ENCODE measurements at regions not wholly inside any gene's neighbourhood (a gene's known extent, or its start where the extent isn't known, plus 50 kb on each side); places are given as distances from the start of the nearest gene placed in this dataset.

DNA sequence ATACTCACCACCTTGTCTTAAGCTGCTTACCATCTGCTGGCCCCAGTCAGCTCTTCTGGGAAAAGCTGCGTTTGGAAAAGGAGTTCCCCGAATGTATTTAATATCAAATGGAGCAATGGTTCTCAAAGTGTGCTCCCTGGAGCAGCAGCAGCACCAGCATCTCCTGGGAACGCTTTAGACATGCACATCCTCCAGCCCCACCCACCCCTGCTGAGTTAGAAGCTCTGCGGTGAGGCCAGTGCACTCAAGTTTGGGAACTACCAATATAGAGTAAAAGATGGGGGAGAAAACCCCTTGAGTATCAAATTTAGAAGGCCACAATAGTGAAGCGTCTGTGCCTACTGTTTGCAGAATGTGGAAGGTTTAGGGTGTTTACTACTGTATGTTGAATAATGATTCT, 124.0 kb upstream of the TOPAZ1 start:
- Histone ChIP-seq H3K79me2 (ENCODE audit: insufficient read depth) (no peaks in the 10 kb centered on the region), H3K36me3 (ENCODE audit: low read depth) (no peaks in the 10 kb centered on the region), H3K4me1 (ENCODE audit: insufficient read depth) (no peaks in the 10 kb centered on the region), H3K9ac (no peak overlapping the region), H3K9me3 (ENCODE audit: low read depth) (no peaks in the 10 kb centered on the region), H4K20me1 (ENCODE audit: insufficient read depth) (no peaks in the 10 kb centered on the region), H3K27ac (no peak overlapping the region), H3K4me2 (ENCODE audit: unreplicated experiment) (no peak overlapping the region), H3K9me2 (ENCODE audit: insufficient read depth) (no peaks in the 10 kb centered on the region), H3F3A (ENCODE audit: insufficient read depth) (no peaks in the 10 kb centered on the region), H3K4me3 (no peak overlapping the region), H3K27me3 (replicated peaks; ENCODE audit: insufficient read depth) (no peaks in the 10 kb centered on the region), H2AFZ (no peak overlapping the region)
- no peak for DNase-seq
- 29 to 35% methylated on average over 5 of the region's 5 CpGs for whole genome bisulfite sequencing, 2 experiments (ENCODE audit: low coverage in 1 of 2, low lambda C conversion rate in 2 of 2, missing lambda C conversion rate in 2 of 2)
- in situ Hi-C loops (cut with MboI): no loop called here
- TF ChIP-seq EZH2 (IDR thresholded peaks at IDR 0.05; ENCODE audit: insufficient read depth, poor library complexity, severe bottlenecking) (no peak), EZH2phosphoT487 (IDR thresholded peaks at IDR 0.05; ENCODE audit: insufficient read depth, low read depth) (no peak)

DNA sequence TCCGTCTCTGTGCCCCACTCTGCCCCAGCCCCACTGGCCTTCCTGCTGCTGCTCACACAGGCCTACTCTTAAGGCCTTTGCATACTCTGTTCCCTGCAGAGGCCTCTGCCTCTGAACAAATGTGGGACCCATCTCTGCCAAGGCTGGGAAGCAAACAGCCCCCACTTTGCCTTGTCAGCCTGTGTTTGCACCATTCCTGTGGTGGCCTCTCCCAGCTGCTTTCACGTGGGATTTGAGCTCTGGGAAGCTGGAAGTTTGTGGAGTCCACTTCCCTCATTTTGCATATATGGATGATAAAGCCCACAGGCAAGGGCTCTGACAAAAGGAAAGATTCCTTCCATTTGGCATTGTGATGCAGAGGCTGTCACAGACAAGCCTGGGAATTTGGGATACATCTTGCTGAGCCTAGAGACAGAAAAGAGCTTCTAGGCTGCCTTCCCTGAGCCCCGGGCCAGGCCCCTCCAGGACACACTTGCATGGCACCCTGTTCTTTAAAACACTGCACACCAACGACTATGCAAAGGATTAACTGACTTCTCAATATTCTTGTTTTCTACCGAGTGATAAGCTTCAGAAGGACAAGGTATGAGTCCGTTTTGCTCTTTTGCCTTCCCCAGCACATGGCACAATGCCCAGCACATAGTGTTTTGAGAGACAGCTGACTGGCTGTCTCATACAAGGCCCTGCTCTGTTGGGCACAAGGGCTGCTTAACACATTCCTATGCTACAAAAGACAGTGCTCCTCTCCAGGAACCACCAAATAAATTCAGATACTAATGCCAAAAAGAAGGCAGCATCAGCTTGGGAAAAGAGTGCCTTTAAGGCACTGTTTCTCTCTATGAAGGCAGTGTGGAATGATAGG, 120.7 kb upstream of the TOPAZ1 start:
- no peaks in the 10 kb centered on the region for H3F3A ChIP-seq (ENCODE audit: insufficient read depth)
- no peak overlapping the region for H3K4me2 ChIP-seq (ENCODE audit: unreplicated experiment)
- TF ChIP-seq EZH2phosphoT487 (IDR thresholded peaks at IDR 0.05; ENCODE audit: insufficient read depth, low read depth): no peak
- no peaks in the 10 kb centered on the region for H3K79me2 ChIP-seq (ENCODE audit: insufficient read depth)
- H3K27ac ChIP-seq: no peak overlapping the region
- H3K9me2 ChIP-seq (ENCODE audit: insufficient read depth): no peaks in the 10 kb centered on the region
- no peaks in the 10 kb centered on the region for H3K36me3 ChIP-seq (ENCODE audit: low read depth)
- H3K9ac ChIP-seq: no peak overlapping the region
- H4K20me1 ChIP-seq (ENCODE audit: insufficient read depth): no peaks in the 10 kb centered on the region
- in situ Hi-C loops (cut with MboI): no loop called here
- no peaks in the 10 kb centered on the region for H3K4me1 ChIP-seq (ENCODE audit: insufficient read depth)
- no peak overlapping the region for H2AFZ ChIP-seq
- no peaks in the 10 kb centered on the region; the same call in 1 of the 2 replicates for H3K27me3 ChIP-seq (replicated peaks; ENCODE audit: insufficient read depth)
- 24 to 29% methylated on average over 6 of the region's 6 CpGs for WGBS, 2 experiments (ENCODE audit: low coverage in 1 of 2, low lambda C conversion rate in 2 of 2, missing lambda C conversion rate in 2 of 2)
- H3K4me3 ChIP-seq: no peak overlapping the region
- no peak for DNase-seq
- H3K9me3 ChIP-seq (ENCODE audit: low read depth): no peaks in the 10 kb centered on the region

DNA sequence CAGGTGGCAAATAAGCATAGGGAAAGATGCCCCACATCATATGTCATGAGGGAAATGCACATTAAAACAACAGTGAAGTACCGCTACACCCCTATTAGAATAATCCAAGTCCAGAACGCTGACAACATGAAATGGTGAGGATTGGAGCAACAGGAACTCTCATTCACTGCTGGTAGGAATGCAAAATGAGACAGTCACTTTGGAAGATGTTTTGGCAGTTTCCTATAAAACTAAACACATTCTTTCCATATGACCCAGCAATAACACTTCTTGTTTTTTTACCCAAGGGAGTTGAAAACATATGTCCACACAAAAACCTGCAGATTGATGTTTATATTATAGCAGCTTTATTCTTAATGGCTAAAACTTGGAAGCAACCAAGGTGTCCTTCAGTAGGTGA, 116.4 kb upstream of the TOPAZ1 start:
- peak; percentile 32 for DNase-seq
- no peaks in the 10 kb centered on the region for H3K9me3 ChIP-seq (ENCODE audit: low read depth)
- no peak overlapping the region for H3K9ac ChIP-seq
- no peaks in the 10 kb centered on the region for H3K79me2 ChIP-seq (ENCODE audit: insufficient read depth)
- no peaks in the 10 kb centered on the region for H3K9me2 ChIP-seq (ENCODE audit: insufficient read depth)
- no peaks in the 10 kb centered on the region; the same call in 1 of the 2 replicates for H3K27me3 ChIP-seq (replicated peaks; ENCODE audit: insufficient read depth)
- in situ Hi-C loops (cut with MboI): no loop called here
- TF ChIP-seq EZH2phosphoT487 (IDR thresholded peaks at IDR 0.05; ENCODE audit: insufficient read depth, low read depth) (no peak), EZH2 (IDR thresholded peaks at IDR 0.05; ENCODE audit: insufficient read depth, poor library complexity, severe bottlenecking) (no peak)
- H3F3A ChIP-seq (ENCODE audit: insufficient read depth): no peaks in the 10 kb centered on the region
- H3K36me3 ChIP-seq (ENCODE audit: low read depth): no peaks in the 10 kb centered on the region
- H3K4me1 ChIP-seq (ENCODE audit: insufficient read depth): no peaks in the 10 kb centered on the region
- H3K4me3 ChIP-seq: no peak overlapping the region
- WGBS, 2 experiments (ENCODE audit: low coverage in 1 of 2, low lambda C conversion rate in 2 of 2, missing lambda C conversion rate in 2 of 2): 60 to 69% methylated on average over 2 of the region's 2 CpGs
- no peak overlapping the region for H3K4me2 ChIP-seq (ENCODE audit: unreplicated experiment)
- no peak overlapping the region for H3K27ac ChIP-seq
- no peaks in the 10 kb centered on the region for H4K20me1 ChIP-seq (ENCODE audit: insufficient read depth)
- H2AFZ ChIP-seq: no peak overlapping the region

DNA sequence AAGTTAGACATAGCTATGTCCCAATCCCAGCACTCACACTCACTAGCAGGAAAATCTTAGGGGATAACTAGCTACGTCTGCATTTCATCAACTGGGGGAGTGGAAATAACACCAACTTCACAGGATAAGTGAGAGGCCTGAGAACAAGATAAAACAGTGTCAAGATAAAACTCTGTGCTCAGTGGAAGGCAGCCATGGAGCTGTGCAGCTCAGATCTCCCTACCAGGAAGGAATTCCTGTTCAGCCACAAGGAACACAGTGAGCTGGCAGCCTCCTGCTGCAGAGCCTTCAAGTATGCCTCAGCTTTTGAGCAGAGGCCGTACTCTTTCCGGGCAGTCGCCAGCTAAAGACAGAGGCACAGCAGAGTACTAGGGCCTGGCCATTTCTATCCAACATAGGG, 115.8 kb upstream of the TOPAZ1 start:
- Histone ChIP-seq H3K4me3 (no peak overlapping the region), H3K9ac (no peak overlapping the region), H3K9me2 (ENCODE audit: insufficient read depth) (no peaks in the 10 kb centered on the region), H4K20me1 (ENCODE audit: insufficient read depth) (no peaks in the 10 kb centered on the region), H3K27ac (no peak overlapping the region), H3K4me1 (ENCODE audit: insufficient read depth) (no peaks in the 10 kb centered on the region), H2AFZ (no peak overlapping the region), H3F3A (ENCODE audit: insufficient read depth) (no peaks in the 10 kb centered on the region), H3K79me2 (ENCODE audit: insufficient read depth) (no peaks in the 10 kb centered on the region), H3K4me2 (ENCODE audit: unreplicated experiment) (no peak overlapping the region), H3K9me3 (ENCODE audit: low read depth) (no peaks in the 10 kb centered on the region), H3K36me3 (ENCODE audit: low read depth) (no peaks in the 10 kb centered on the region), H3K27me3 (replicated peaks; ENCODE audit: insufficient read depth) (no peaks in the 10 kb centered on the region; the same call in 1 of the 2 replicates)
- in situ Hi-C loops (cut with MboI): no loop called here
- peak; percentile 38 for DNase-seq
- WGBS, 2 experiments (ENCODE audit: low coverage in 1 of 2, low lambda C conversion rate in 2 of 2, missing lambda C conversion rate in 2 of 2): 44 to 60% methylated on average over 4 of the region's 4 CpGs
- TF ChIP-seq EZH2phosphoT487 (IDR thresholded peaks at IDR 0.05; ENCODE audit: insufficient read depth, low read depth) (no peak), EZH2 (IDR thresholded peaks at IDR 0.05; ENCODE audit: insufficient read depth, poor library complexity, severe bottlenecking) (no peak)

Data from GM23248 (cell line).